GM12878 (cell line): ENCODE measurements at regions not wholly inside any gene's neighbourhood (a gene's known extent, or its start where the extent isn't known, plus 50 kb on each side); places are given as distances from the start of the nearest gene placed in this dataset.

Experiments used
- ATAC-seq: fragments of 200-7000 bp; cut with Tn5 transposase; 3 replicates; pipeline ENCODE4 v1.9.1; 2020; ENCODE audit warnings: mild to moderate bottlenecking, moderate library complexity
- BruUV-seq: library from RNA; stranded (reverse); fragments of 400-500 nt; replicated peaks from 2 replicates; lab custom pipeline; 2021; lab: Mats Ljungman, UMichigan
- CTCF ChIA-PET: fragments of 300-600 bp; sonication (Branson Sonifier 250); formaldehyde crosslinking; extraction: SDS; loops from one replicate; lab custom pipeline; 2021; ENCODE audit warnings: inconsistent platforms; lab: Yijun Ruan, JAX
- POLR2A ChIA-PET: fragments of 350-600 bp; formaldehyde crosslinking; extraction: SDS; loops from one replicate; lab custom pipeline; 2021; ENCODE audit warnings: inconsistent platforms; lab: Charles Lee
- RAD21 ChIA-PET: fragments of 300-600 bp; sonication (Branson Sonifier 250); formaldehyde crosslinking; loops from one replicate; lab custom pipeline; 2023; ENCODE audit warnings: antibody characterized with exemption; ENCODE audit not compliant: unreplicated experiment; lab: Charles Lee
- SMC1A ChIA-PET: fragments of 300-600 bp; sonication (Branson Sonifier 250); formaldehyde crosslinking; loops from one replicate; lab custom pipeline; 2023; ENCODE audit not compliant: unreplicated experiment, uncharacterized antibody; lab: Charles Lee
- DNase-seq: peaks from one replicate; pipeline ENCODE4 v3.0.0-alpha.2; 2011; ENCODE audit warnings: low read depth, low spot score
- FAIRE-seq: peaks from 3 replicates; lab custom pipeline; 2011; peaks lifted over from hg19 to GRCh38; lab: Jason Lieb, UNC
- H2AFZ ChIP-seq: 2 replicates; pipeline ENCODE4 v1.6.0; 2011; ENCODE audit warnings: low read depth, low read length, control low read depth; ENCODE audit not compliant: control insufficient read depth
- H3K27ac ChIP-seq: 2 replicates; pipeline ENCODE4 v1.5.1; 2011; ENCODE audit warnings: control low read depth; ENCODE audit not compliant: control insufficient read depth, insufficient read depth
- H3K27me3 ChIP-seq, 2 experiments: replicated peaks in 1 of 2; 2 replicates each; pipeline versions ENCODE4 v1.6.0 to v1.6.1; 2011; ENCODE audit warnings: low read length in 1 of 2; ENCODE audit not compliant: control insufficient read depth in 2 of 2, insufficient read depth in 2 of 2
- H3K36me3 ChIP-seq, 2 experiments: 2 replicates each; pipeline ENCODE4 v1.5.1; 2011; ENCODE audit warnings: low read length in 1 of 2; ENCODE audit not compliant: control insufficient read depth in 2 of 2, insufficient read depth in 2 of 2
- H3K4me1 ChIP-seq: 2 replicates; pipeline ENCODE4 v1.6.1; 2011; ENCODE audit warnings: mild to moderate bottlenecking, low read length, moderate library complexity, mixed read lengths; ENCODE audit not compliant: control insufficient read depth, insufficient read depth
- H3K4me2 ChIP-seq: 2 replicates; pipeline ENCODE4 v1.6.0; 2011; ENCODE audit warnings: control low read depth; ENCODE audit not compliant: control insufficient read depth, insufficient read depth
- H3K4me3 ChIP-seq: fragments of 200-600 bp; sonication (generic); 2 replicates; pipeline ENCODE4 v1.5.1; 2016
- H3K79me2 ChIP-seq: 2 replicates; pipeline ENCODE4 v1.6.0; 2011; ENCODE audit warnings: low read length; ENCODE audit not compliant: control insufficient read depth, insufficient read depth
- H3K9ac ChIP-seq: 2 replicates; pipeline ENCODE4 v1.8.0; 2011; ENCODE audit warnings: low read length, control low read depth, mixed read lengths; ENCODE audit not compliant: control insufficient read depth, insufficient read depth
- H3K9me3 ChIP-seq: replicated peaks from 3 replicates; pipeline ENCODE4 v1.5.1; 2011; ENCODE audit warnings: mild to moderate bottlenecking, low read length; ENCODE audit not compliant: control insufficient read depth, insufficient read depth
- H4K20me1 ChIP-seq: 2 replicates; pipeline ENCODE4 v1.6.0; 2011; ENCODE audit not compliant: control insufficient read depth, insufficient read depth
- CBX3 ChIP-seq: fragments of 200-600 bp; sonication (generic); IDR thresholded peaks from 2 replicates; pipeline ENCODE4 v1.6.1; 2016; ENCODE audit warnings: low read depth, borderline replicate concordance
- CTCF ChIP-seq, 3 experiments: IDR thresholded peaks in 2 of 3; conservative IDR thresholded peaks in 1 of 3; 2 replicates each; pipeline ENCODE4 v1.5.1; 2011; ENCODE audit warnings: low read depth in 3 of 3, low read length in 3 of 3, mild to moderate bottlenecking in 3 of 3, control low read depth in 2 of 3, moderate library complexity in 2 of 3, inconsistent platforms in 1 of 3, mixed read lengths in 1 of 3; ENCODE audit not compliant: control insufficient read depth in 2 of 3, insufficient read depth in 1 of 3; ENCODE audit errors: extremely low read depth in 1 of 3
- E2F4 ChIP-seq: IDR thresholded peaks from 2 replicates; pipeline ENCODE4 v1.6.1; 2012; ENCODE audit warnings: low read depth, low read length, improper control_type of control experiment
- ETV6 ChIP-seq, 2 experiments: fragments of 450-650 bp in 1 of 2; IDR thresholded peaks in 1 of 2; conservative IDR thresholded peaks in 1 of 2; 2 replicates each; pipeline ENCODE4 v1.6.1; 2014; ENCODE audit warnings: antibody characterized with exemption in 1 of 2, borderline replicate concordance in 1 of 2, low read depth in 1 of 2, mild to moderate bottlenecking in 1 of 2, moderate library complexity in 1 of 2
- HCFC1 ChIP-seq: fragments of 150-350 bp; IDR thresholded peaks from 2 replicates; pipeline ENCODE4 v1.6.1; 2014; ENCODE audit warnings: low read length
- IKZF1 ChIP-seq: fragments of 450-650 bp; conservative IDR thresholded peaks from 2 replicates; pipeline ENCODE4 v1.6.1; 2017; ENCODE audit warnings: antibody characterized with exemption, mild to moderate bottlenecking
- KAT2A ChIP-seq: conservative IDR thresholded peaks from 2 replicates; pipeline ENCODE4 v1.6.1; 2011; ENCODE audit warnings: low read depth, low read length; ENCODE audit not compliant: control insufficient read depth
- NR2C2 ChIP-seq: IDR thresholded peaks from 2 replicates; pipeline ENCODE4 v1.6.1; 2011; ENCODE audit warnings: borderline replicate concordance, low read depth; ENCODE audit not compliant: control insufficient read depth, insufficient read length
- PRDM15 ChIP-seq: fragments of 450-650 bp; formaldehyde crosslinking; IDR thresholded peaks from 2 replicates; pipeline ENCODE4 v1.4.0; 2020; ENCODE audit warnings: mild to moderate bottlenecking, moderate library complexity
- TAF1 ChIP-seq: IDR thresholded peaks from 2 replicates; pipeline ENCODE4 v1.6.1; 2011; ENCODE audit warnings: mild to moderate bottlenecking, low read depth, low read length, borderline replicate concordance
- ZBED1 ChIP-seq: IDR thresholded peaks from 2 replicates; pipeline ENCODE4 v1.6.1; 2016; ENCODE audit warnings: borderline replicate concordance
- ZNF687 ChIP-seq: fragments of 450-650 bp; IDR thresholded peaks from 2 replicates; pipeline ENCODE4 v1.6.1; 2017; ENCODE audit warnings: mild to moderate bottlenecking, moderate library complexity
- ZSCAN29 ChIP-seq: fragments of 450-650 bp; IDR thresholded peaks from 2 replicates; pipeline ENCODE4 v1.6.1; 2017; ENCODE audit warnings: mild to moderate bottlenecking, moderate library complexity
- in situ Hi-C: fragments of 300-500 bp; cut with MboI; formaldehyde crosslinking; loops from 9 replicates; pipeline ENCODE4 v1.14.3; 2018; ENCODE audit warnings: mixed read lengths
- intact Hi-C: fragments of 100-400 bp; cut with micrococcal nuclease; formaldehyde crosslinking; loops from one replicate; pipeline ENCODE4 v1.14.2; 2022; ENCODE audit not compliant: unreplicated experiment

- Histone ChIP-seq H2AFZ (no peak overlapping the region), H3K9me3 (no peaks in the 10 kb centered on the region), H3K79me2 (no peaks in the 10 kb centered on the region)
- intact Hi-C loops: no loop called here
- FAIRE-seq: no peak
- no peak for DNase-seq
- no peak for TF ChIP-seq CBX3
- TF ChIP-seq KAT2A: no peak
- no peak for TF ChIP-seq ZNF687
- no peak for TF ChIP-seq PRDM15 (CRISPR knock-in tag)
- no peak for TF ChIP-seq IKZF1
- no peak for TF ChIP-seq NR2C2
- no peak for TF ChIP-seq ZBED1
- TF ChIP-seq HCFC1: no peak
- no peak for TF ChIP-seq CTCF (IDR thresholded peaks at IDR 0.05 in 2 of 3, conservative IDR thresholded peaks at IDR 0.05 in 1 of 3; ENCODE audit: control insufficient read depth in 2 of 3, extremely low read depth in 1 of 3, insufficient read depth in 1 of 3, low read depth in 3 of 3, low read length in 3 of 3)
- TF ChIP-seq ZSCAN29: no peak
- TF ChIP-seq ETV6 (conservative IDR thresholded peaks at IDR 0.05 in 1 of 2, IDR thresholded peaks at IDR 0.05 in 1 of 2; ENCODE audit: borderline replicate concordance in 1 of 2, low read depth in 1 of 2): no peak
- no peak for TF ChIP-seq TAF1
- TF ChIP-seq E2F4: no peak
- TF ChIP-seq, all 136 proteins: peak for 0
- ATAC-seq: no peak
- H3K4me3 ChIP-seq: no peak overlapping the region
- no peak overlapping the region for H3K27ac ChIP-seq
- in situ Hi-C loops: no loop called here
- ChIA-PET POLR2A (no interaction called here), RAD21 (no interaction called here), CTCF (no interaction called here), SMC1A (interaction anchor here (1.1 kb wide), 1 partner anchor 109 kb away, joined by 3 read pairs; no protein-coding TSS in a partner anchor)
- H3K27me3 ChIP-seq: no peaks in the 10 kb centered on the region
- no peaks in the 10 kb centered on the region for H4K20me1 ChIP-seq
- no peak overlapping the region for H3K9ac ChIP-seq
- H3K4me2 ChIP-seq: no peak overlapping the region
- H3K36me3 ChIP-seq: no peaks in the 10 kb centered on the region
- no peaks in the 10 kb centered on the region for H3K4me1 ChIP-seq
- no TSS peak for BruUV-seq
Observed at GRCh38 chr3:111414531-111414930, 127.5 kb upstream of the CD96 start.
